IMR-90 (cell line): ENCODE measurements at regions not wholly inside any gene's neighbourhood (a gene's known extent, or its start where the extent isn't known, plus 50 kb on each side); places are given as distances from the start of the nearest gene placed in this dataset.

Experiments used
- ATAC-seq: fragments of 200-7000 bp; cut with Tn5 transposase; 2 replicates; pipeline ENCODE4 v1.9.1; 2020; ENCODE audit warnings: low read depth, mild to moderate bottlenecking, moderate library complexity
- BruUV-seq: library from RNA; stranded (reverse); fragments of 400-500 nt; replicated peaks from 2 replicates; lab custom pipeline; 2021; lab: Mats Ljungman, UMichigan
- CTCF ChIA-PET: fragments of 300-600 bp; formaldehyde crosslinking; extraction: SDS; loops from one replicate; lab custom pipeline; 2021; ENCODE audit warnings: antibody characterized with exemption; lab: Yijun Ruan, JAX
- POLR2A ChIA-PET: fragments of 300-600 bp; sonication (Branson Sonifier 250); formaldehyde crosslinking; loops from one replicate; lab custom pipeline; 2022; ENCODE audit warnings: antibody characterized with exemption; ENCODE audit not compliant: unreplicated experiment; lab: Charles Lee
- DNase-seq: peaks from one replicate; pipeline ENCODE4 v3.0.0; 2013
- H2AFZ ChIP-seq: replicated peaks from 2 replicates; pipeline ENCODE3; 2013; ENCODE audit warnings: low read length, mild to moderate bottlenecking; ENCODE audit not compliant: poor library complexity
- H2AK5ac ChIP-seq: 2 replicates; pipeline ENCODE4 v1.6.1; 2013; ENCODE audit warnings: low read depth, low read length, inconsistent platforms
- H2AK9ac ChIP-seq: replicated peaks from 2 replicates; pipeline ENCODE3; 2013; ENCODE audit warnings: mild to moderate bottlenecking, low read depth, low read length, moderate library complexity; ENCODE audit not compliant: poor library complexity
- H2BK120ac ChIP-seq: 2 replicates; pipeline ENCODE4 v1.6.1; 2013; ENCODE audit warnings: low read depth, low read length, inconsistent platforms
- H2BK15ac ChIP-seq: 3 replicates; pipeline ENCODE4 v1.6.1; 2013; ENCODE audit warnings: low read depth, low read length, inconsistent platforms
- H2BK20ac ChIP-seq: 2 replicates; pipeline ENCODE4 v1.6.1; 2013; ENCODE audit warnings: low read depth, mild to moderate bottlenecking, inconsistent platforms, low read length, moderate library complexity
- H2BK5ac ChIP-seq: 2 replicates; pipeline ENCODE4 v1.6.1; 2013; ENCODE audit warnings: mild to moderate bottlenecking, low read depth, low read length, inconsistent platforms; ENCODE audit not compliant: poor library complexity, severe bottlenecking
- H3K14ac ChIP-seq: replicated peaks from 2 replicates; pipeline ENCODE4 v1.6.1; 2013; ENCODE audit warnings: low read depth, low read length, inconsistent platforms
- H3K18ac ChIP-seq: 2 replicates; pipeline ENCODE4 v1.6.1; 2013; ENCODE audit warnings: low read depth, low read length, control low read depth
- H3K23ac ChIP-seq: 2 replicates; pipeline ENCODE4 v1.6.1; 2013; ENCODE audit warnings: low read depth, low read length, inconsistent platforms
- H3K27ac ChIP-seq: 2 replicates; pipeline ENCODE4 v1.5.1; 2013; ENCODE audit warnings: mild to moderate bottlenecking, control low read depth, low read length; ENCODE audit not compliant: insufficient read depth
- H3K27me3 ChIP-seq: 2 replicates; pipeline ENCODE4 v1.6.1; 2013; ENCODE audit warnings: low read length; ENCODE audit not compliant: control insufficient read depth, insufficient read depth
- H3K36me3 ChIP-seq: 2 replicates; pipeline ENCODE4 v1.6.1; 2013; ENCODE audit warnings: low read length, mixed read lengths; ENCODE audit not compliant: control insufficient read depth, insufficient read depth
- H3K4ac ChIP-seq: 2 replicates; pipeline ENCODE4 v1.6.1; 2013; ENCODE audit warnings: low read depth, low read length, inconsistent platforms
- H3K4me1 ChIP-seq: 2 replicates; pipeline ENCODE4 v1.6.1; 2013; ENCODE audit warnings: low read length, mixed read lengths; ENCODE audit not compliant: control insufficient read depth, insufficient read depth
- H3K4me2 ChIP-seq: 2 replicates; pipeline ENCODE4 v1.6.1; 2013; ENCODE audit warnings: low read depth, mild to moderate bottlenecking, control low read depth, low read length, moderate library complexity
- H3K4me3 ChIP-seq: 2 replicates; pipeline ENCODE4 v1.5.1; 2013; ENCODE audit warnings: low read depth, mild to moderate bottlenecking, control low read depth, low read length, moderate library complexity; ENCODE audit not compliant: insufficient read depth
- H3K56ac ChIP-seq: 2 replicates; pipeline ENCODE4 v1.6.1; 2013; ENCODE audit warnings: low read length, inconsistent platforms; ENCODE audit not compliant: insufficient read depth; ENCODE audit errors: extremely low read depth
- H3K79me1 ChIP-seq, 2 experiments: 2 replicates each; pipeline ENCODE4 v1.6.1; 2013; ENCODE audit warnings: low read length in 2 of 2, inconsistent platforms in 1 of 2, low read depth in 1 of 2
- H3K9ac ChIP-seq: 2 replicates; pipeline ENCODE4 v1.6.1; 2013; ENCODE audit warnings: low read depth, low read length, control low read depth
- H3K9me1 ChIP-seq: 2 replicates; pipeline ENCODE4 v1.6.1; 2013; ENCODE audit warnings: low read length, inconsistent platforms; ENCODE audit not compliant: insufficient read depth
- H3K9me3 ChIP-seq: 2 replicates; pipeline ENCODE4 v1.6.1; 2013; ENCODE audit warnings: low read length; ENCODE audit not compliant: control insufficient read depth, insufficient read depth
- H4K20me1 ChIP-seq: 2 replicates; pipeline ENCODE4 v1.6.1; 2013; ENCODE audit warnings: low read length, inconsistent platforms; ENCODE audit not compliant: insufficient read depth
- H4K5ac ChIP-seq: 2 replicates; pipeline ENCODE4 v1.6.1; 2013; ENCODE audit warnings: mild to moderate bottlenecking, low read depth, low read length, control low read depth
- H4K8ac ChIP-seq, 2 experiments: 2 replicates each; pipeline ENCODE4 v1.6.1; 2013; ENCODE audit warnings: low read depth in 2 of 2, low read length in 2 of 2, control low read depth in 1 of 2, inconsistent platforms in 1 of 2
- H4K91ac ChIP-seq: 2 replicates; pipeline ENCODE4 v1.6.1; 2013; ENCODE audit warnings: low read depth, low read length, inconsistent platforms; ENCODE audit not compliant: insufficient read depth
- MAZ ChIP-seq: IDR thresholded peaks from 2 replicates; pipeline ENCODE4 v1.6.1; 2012; ENCODE audit warnings: low read depth, mild to moderate bottlenecking, low read length, improper control_type of control experiment, moderate library complexity, borderline replicate concordance
- NFE2L2 ChIP-seq: fragments of 150-350 bp; IDR thresholded peaks from 2 replicates; pipeline ENCODE4 v1.6.1; 2016; ENCODE audit warnings: low read depth, mild to moderate bottlenecking, low read length
- WGBS, 2 experiments: methylation state at CpG; one replicate each; pipeline versions ENCODE4 v1.1.5 to v1.1.7; 2013; ENCODE audit warnings: missing lambda C conversion rate in 2 of 2; ENCODE audit not compliant: insufficient read length in 1 of 2; ENCODE audit errors: extremely low coverage in 2 of 2; 5-methylcytosine and 5-hydroxymethylcytosine counted together
- dilution Hi-C: fragments of 300-500 bp; cut with HindIII; formaldehyde crosslinking; loops from one replicate; pipeline ENCODE4 v1.14.3; 2018; ENCODE audit warnings: low sequenced_read_pairs; ENCODE audit not compliant: unreplicated experiment
- in situ Hi-C: fragments of 300-500 bp; cut with MboI; formaldehyde crosslinking; loops from 3 replicates; pipeline ENCODE4 v1.14.3; 2019; ENCODE audit warnings: low sequenced_read_pairs, inconsistent platforms, mixed read lengths
- intact Hi-C: fragments of 100-400 bp; cut with micrococcal nuclease; formaldehyde crosslinking; loops from 2 replicates; pipeline ENCODE4 v1.10.0; 2022

GRCh38 chr6:105680131-105680530, 277.2 kb upstream of the PREP start:
- in situ Hi-C loops = no loop called here
- no CpG with 5 or more reads among the region's 1 CpG for WGBS, 2 experiments

More at GRCh38 chr6:105680131-105680530, 277.2 kb upstream of the PREP start:
- BruUV-seq = no TSS peak
- Histone ChIP-seq H2AFZ (no peak overlapping the region), H4K8ac (no peak overlapping the region), H3K9ac (no peak overlapping the region), H2AK9ac (no peak overlapping the region), H3K14ac (no peak overlapping the region), H2AK5ac (no peak overlapping the region), H2BK20ac (no peak overlapping the region), H3K79me1 (no peaks in the 10 kb centered on the region), H3K56ac (no peak overlapping the region), H2BK5ac (no peak overlapping the region), H4K91ac (no peak overlapping the region), H3K36me3 (no peaks in the 10 kb centered on the region), H3K9me1 (no peaks in the 10 kb centered on the region), H3K4me1 (peaks cover 2% of the 10 kb centered on the region; the same call in 1 of the 2 replicates), H2BK120ac (no peak overlapping the region), H3K27ac (no peak overlapping the region), H3K27me3 (no peaks in the 10 kb centered on the region), H3K4ac (no peak overlapping the region), H3K9me3 (no peaks in the 10 kb centered on the region), H4K20me1 (no peaks in the 10 kb centered on the region), H2BK15ac (no peak overlapping the region), H3K4me3 (no peak overlapping the region), H3K23ac (no peak overlapping the region), H3K18ac (no peak overlapping the region), H4K5ac (no peak overlapping the region), H3K4me2 (no peak overlapping the region)
- CTCF ChIA-PET = no interaction called here
- intact Hi-C loops (no loop called here), dilution Hi-C loops (no loop called here)
- TF ChIP-seq MAZ = no peak
- 0 out of 2 replicates have a peak, but pooled peaks have one; percentile 17 for TF ChIP-seq NFE2L2
- ATAC-seq = no peak
- POLR2A ChIA-PET = no interaction called here
- DNase-seq = no peak
